GM19395 (cell line): ENCODE measurements at regions not wholly inside any gene's neighbourhood (a gene's known extent, or its start where the extent isn't known, plus 50 kb on each side); places are given as distances from the start of the nearest gene placed in this dataset.

Experiments
- ATAC-seq: cut with Tn5 transposase; IDR thresholded peaks from one replicate; pipeline ENCODE4 v1.9.1; 2021; ENCODE audit warnings: mild to moderate bottlenecking, moderate library complexity; ENCODE audit not compliant: unreplicated experiment

DNA sequence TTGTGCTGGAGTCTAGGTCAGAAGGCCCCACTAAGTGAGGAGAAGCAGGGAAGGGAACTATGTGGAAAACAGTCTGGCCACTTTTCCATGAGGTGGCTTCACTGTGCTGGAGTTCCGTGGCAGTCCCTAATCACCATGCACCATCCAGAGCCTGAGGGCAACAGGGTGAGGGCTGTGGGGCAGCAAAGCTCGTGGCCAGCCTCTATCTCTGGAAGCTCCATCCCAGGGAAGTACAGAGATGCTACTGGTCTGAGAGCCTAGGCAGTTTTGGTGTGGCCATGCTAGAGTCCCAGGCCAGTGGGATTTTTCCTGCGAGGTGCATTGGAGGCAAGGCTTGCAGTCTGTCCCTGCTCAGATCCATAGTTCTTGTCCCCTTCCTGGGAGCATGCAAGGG lies 157.3 kb upstream of the LRRC7 start:
- no peak for ATAC-seq

DNA sequence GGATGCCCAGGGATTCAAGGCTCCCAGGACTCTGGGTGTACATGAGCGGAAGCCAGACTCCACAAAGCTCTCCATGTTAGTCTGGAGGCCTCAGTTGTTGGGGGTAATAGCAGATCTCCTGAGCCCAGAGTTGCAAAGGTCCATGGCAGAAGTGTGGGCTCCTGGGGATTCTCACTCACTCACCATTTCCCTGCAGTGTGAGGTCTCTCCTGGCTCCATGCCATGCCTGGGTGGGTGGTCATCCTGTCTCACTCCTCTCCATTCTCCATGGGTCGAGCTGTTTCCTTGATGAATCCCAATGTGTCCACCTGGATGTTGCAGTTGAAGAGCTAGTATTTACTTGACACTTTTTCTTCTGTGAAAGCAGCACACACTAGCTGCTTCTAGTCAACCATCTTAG lies 156.8 kb upstream of the LRRC7 start:
- ATAC-seq = no peak

DNA sequence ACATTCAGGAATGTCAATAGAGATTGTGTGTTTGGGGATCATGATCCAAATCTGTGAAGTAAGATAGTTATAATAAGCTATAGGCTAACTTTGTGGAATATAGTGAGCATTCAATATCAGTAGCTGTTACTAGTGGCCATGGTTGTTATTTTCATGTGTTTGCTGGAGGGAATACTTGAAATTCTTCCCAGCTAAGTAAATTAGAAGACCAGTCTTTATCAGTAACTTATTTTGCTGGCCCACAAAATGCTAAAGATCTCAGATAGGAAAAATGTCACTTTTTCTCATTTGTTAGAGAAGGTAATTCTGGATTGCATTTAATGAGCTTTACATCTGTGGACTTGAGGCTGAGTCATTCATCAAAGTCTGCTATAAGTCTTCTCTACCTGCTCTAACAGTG lies 156.1 kb upstream of the LRRC7 start:
- ATAC-seq = no peak

DNA sequence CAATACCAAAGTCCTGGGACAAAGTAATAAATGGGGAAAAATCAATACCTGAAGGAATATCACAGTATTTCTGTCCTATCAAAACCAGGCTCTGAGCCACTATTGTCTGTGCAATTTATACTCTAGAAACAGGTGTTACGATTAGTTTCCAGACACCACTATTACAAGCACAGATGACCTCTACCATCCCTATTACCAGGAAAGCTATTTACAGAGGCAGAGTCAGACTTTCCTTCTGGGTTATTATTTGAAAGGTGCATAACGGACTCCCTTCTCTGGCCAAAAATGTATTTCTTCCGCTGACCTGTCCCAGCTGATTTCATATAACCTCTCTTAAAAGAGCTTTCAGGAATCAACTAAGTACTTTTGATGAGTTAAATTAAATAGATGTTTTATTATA lies 154.6 kb upstream of the LRRC7 start:
- no peak for ATAC-seq

DNA sequence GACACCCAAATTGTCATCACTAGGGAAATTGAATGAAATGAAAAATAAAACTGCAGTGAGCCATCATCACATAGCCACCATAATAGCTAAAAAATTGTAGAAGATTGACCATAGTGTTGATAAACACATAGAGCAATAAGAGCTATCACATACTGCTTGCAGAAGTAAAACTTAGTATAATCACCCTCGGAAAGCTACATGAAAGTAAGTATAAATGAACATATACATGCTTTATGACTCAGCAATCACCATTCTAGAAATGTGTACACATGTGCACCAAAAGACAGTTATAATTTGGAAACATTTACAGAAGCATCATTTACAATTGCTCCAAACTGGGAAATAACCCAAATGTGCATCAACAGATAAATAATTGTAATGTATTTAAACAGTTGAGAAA lies 153.1 kb upstream of the LRRC7 start:
- ATAC-seq = no peak

DNA sequence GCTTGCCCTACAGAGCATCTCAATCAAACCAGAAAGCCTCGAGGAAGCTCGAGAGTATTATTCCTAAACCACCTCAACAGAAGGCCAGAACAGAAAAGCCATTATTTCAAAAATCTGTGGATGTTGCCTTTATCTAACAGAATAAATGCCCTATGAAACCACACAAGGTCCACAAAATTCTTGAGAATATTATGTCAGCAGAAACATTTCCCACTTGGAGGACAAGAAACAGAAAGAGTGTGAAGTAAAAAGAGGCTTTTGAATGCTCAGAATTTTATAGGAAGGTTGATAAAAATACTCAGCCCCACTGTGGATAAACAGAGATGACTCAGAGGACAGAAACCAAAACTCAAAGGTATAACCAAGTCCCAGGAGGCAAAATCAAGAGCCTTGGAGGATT lies 146.4 kb upstream of the LRRC7 start:
- no peak for ATAC-seq

DNA sequence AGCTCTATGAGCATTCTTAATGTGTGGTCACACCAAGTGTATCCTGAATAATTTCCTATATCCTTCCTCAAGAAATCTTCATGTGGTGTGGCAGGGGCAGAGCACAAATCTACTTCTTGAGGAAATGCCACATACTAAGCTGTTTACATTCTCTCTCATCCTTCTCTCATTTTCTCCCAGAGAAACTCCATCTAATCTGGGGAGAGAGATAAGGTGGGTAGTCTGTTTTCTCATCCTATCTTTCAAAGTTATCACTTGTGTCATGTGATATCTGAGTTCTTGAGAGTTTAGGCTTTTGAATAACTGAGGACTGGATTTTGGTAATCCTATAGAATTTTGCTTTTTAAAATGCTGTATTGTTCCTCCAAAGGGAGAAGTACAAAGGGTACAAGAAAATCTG lies 141.9 kb upstream of the LRRC7 start:
- no peak for ATAC-seq

DNA sequence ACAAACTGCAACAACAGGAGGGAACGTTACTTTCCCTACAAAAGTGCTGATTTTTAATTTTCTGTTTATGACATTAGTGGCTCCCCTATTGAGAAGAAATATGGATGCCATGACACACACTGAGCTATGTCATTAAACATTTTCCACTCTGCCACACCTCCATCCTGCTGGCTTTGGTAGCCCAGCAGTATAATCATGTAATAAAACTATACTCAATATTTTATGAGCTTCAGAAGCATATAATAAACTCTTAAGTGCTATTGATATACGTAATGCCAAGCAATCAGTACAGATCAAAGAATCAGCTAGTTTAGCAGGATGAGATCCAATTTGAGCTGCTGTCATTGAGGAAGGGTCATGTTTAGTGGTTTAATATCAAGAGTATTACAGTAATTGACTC lies 141.3 kb upstream of the LRRC7 start:
- ATAC-seq = no peak

DNA sequence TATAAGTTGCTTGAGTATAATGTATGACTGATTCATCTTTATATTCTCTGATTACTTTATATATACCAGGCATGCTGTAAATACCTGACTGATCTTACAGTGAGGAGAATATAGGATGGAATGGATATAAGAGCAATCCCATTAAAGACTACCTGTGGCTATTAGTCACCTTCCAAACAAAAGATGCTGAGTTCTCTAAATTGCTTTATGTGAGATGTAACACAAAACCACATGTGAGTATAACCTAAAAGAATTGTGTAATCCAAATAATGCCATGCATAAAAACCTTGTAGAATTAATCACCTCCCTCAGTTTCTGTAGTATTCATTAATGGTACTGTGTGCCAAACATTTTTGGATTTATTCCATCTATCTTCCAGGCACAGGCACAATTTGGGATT lies 134.6 kb upstream of the LRRC7 start:
- no peak for ATAC-seq

DNA sequence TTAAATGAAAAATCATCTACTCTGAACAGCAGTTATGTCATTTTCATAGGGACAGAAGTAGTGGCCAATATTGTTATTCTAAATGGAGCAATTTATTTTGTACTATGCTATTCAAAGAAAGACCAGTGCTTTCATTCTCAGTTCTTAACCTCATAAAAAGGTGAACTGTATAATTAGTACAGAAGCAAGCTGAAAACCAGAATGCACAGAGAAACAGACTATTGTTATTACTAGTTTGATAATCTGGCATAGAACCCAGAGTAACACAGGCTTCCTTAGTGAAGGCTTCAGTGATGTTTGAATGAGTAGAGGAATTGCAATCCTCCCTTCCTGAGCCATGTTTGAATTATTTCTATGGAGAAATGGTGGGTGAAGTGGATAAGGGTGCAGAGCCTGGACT lies 131.6 kb upstream of the LRRC7 start:
- ATAC-seq = no peak

DNA sequence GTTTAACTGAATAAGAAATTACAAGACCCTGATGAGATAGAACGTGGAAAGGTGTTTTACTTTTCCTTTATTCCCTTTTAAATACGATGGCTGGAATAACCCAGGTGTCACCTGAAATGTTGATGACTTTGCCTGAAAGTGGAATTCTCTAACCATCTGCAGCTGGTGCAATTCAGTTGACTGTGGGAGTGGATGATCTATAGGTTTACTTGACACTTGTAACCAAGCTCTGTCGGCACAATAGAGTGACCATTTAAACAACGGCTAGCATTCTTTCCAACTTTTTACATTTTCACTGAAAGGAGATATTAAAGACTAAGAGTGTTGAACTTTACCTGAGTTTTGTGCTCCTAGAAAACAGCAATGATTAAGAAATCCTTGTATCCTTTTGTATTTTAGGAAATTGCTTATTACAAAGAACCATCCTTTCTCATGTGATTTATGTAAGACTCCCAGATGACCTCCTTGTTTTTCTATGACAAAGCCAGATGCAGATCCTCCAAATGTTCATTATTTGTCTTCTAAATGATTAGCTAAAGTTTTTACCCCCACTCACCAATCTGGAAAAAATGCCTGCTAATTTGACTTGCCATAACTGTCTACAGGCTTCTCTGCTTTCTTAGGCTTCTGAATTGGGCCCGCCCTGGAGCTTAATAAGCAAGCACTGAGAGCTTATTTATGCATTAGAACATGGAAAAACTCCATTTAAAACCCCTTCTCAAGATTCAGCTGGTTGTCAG lies 129.5 kb upstream of the LRRC7 start:
- no peak for ATAC-seq

DNA sequence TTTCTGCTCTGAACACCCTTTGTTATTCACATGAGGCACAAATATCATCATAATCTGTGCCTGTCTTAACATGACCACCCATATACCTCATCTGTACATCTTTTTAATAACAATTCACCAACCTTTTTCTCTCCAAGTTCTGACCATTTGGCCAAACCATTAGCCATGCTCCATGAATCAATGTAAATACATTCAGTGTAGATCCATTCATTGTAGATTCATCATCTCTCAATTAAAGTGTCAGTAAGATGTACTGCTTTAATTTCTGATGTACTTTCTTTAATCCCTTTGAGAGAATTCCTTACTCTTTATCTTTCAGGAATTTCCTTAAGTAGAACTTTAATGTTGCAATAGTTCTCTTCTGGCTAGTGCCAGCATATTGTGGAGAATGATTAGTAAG lies 126.2 kb upstream of the LRRC7 start:
- no peak for ATAC-seq

DNA sequence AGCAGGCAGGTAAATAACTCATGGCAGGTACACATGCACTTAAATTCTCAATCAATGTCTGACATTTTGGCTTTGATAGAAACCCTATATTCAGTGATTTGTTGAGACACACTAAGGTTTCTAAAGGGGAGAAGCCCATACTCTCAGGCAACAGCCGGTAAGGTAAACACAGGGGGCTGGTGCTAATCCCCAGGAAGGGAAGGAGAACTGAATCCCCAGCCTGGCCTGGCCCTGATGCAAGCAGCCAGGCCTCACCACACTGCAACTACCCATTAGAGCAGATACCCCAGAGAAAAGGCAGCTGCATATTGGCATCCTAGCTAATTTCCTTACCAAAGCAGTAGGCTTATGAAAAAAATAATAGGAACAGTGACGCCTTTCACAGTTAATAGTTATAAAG lies 116.5 kb upstream of the LRRC7 start:
- no peak for ATAC-seq

DNA sequence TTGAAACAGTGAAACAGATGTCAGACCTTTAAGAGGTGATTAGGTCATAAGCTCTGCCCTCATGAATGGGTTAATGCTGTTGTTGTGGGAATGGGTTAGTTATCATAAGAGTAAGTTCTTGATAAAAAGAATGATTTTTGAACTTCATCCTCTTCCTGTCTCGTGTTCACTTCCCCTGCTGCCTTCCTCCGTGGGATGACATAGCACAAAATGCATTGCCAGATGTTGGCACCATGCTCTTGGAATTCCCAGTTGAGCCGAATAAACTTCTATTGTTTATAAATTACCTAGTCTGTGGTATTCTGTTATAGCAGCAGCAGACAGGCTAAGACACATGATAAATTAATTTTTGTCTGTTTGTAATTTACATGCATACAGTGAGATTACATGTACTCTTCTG lies 112.0 kb upstream of the LRRC7 start:
- ATAC-seq = no peak

DNA sequence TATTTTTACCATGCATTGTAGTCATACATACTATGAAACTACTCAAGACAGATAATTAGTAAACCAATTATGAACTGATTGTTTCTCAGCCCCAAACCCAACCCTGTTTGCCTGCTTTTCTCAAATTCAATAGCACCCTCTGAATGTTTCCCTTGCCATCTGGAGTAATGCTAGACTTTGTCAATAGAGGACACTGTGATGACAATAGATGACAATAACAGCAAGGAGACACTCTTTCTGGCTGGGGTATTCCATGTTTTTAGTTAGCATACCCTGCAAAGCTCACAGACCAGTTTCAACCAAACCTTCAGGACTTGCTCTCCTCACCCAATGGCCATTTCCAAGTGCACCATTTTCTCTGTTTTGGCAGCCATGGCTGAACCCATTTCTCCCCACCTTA lies 108.5 kb upstream of the LRRC7 start:
- no peak for ATAC-seq

DNA sequence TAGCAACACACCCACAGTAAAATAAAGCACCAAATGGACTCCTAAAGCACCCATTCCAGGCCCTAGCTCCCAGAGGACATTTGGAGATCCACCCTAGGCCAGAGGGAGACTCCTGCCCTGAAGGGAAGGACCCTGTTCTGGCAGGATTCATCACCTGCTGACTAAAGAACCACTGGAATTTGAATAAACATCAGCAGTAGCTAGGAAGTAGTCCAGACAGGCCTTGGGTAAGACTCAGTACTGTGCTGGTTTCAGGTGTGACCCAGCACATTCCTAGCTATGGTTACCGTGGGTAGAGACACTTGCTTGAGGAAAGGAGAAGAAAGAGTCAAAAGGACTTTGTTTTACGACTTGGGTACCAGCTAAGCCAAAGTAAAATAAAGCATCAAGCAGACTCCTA lies 92.7 kb upstream of the LRRC7 start:
- no peak for ATAC-seq

DNA sequence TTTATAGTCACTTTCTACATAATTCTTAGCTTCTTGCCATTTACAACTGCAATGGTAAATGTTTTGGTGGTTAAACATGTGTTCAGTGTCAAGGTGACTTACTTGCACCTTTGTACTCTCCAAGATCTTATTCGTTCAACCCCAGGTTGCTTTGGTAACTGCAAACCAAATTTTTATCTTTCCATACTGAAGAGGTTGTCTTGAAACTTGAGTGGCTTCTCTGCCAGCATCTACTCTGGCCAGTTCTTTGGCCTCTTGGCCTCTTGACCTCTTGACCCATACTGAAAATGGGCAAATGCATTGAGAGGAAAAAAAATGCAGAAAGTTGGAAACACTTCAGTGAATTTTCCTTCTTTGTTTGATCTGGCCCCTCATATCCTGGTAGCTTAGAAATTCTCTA lies 88.0 kb upstream of the LRRC7 start:
- ATAC-seq = no peak

DNA sequence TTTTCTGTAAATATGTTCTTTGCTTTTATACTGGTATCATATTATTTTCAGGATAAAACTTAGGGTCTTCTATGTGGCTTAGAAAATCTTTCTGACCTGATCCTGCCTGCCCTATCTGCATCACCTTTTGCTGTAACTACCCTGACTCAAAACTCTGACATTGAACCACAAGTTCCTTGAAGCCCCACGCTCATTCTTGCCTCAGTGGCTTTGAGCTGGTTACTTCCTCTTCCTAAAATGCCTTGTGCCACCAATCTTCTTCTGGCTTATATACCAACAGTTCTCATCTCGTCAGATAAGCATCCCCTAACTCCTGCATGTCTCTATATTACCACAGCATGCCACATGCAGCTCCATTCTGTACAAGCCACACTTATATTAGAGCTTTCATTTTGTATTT lies 84.5 kb upstream of the LRRC7 start:
- no peak for ATAC-seq

DNA sequence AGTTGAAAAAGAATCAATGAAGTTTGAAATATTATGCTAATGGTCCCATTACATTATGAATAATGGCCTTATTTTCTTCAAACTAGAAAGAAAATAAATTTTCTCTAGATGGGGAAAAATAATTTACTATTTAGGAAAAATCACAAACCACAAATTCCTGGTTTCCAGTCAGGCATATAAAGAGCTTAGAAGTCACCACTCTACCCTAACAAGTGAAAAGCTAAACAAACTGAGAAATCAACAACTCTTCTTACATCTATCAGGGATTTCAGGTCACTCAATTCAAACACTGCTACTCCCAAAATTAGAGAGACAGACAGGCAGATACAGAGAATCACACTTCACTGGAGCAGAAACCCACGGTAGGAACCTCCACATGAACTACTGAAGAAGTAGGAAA lies 82.1 kb upstream of the LRRC7 start:
- no peak for ATAC-seq

DNA sequence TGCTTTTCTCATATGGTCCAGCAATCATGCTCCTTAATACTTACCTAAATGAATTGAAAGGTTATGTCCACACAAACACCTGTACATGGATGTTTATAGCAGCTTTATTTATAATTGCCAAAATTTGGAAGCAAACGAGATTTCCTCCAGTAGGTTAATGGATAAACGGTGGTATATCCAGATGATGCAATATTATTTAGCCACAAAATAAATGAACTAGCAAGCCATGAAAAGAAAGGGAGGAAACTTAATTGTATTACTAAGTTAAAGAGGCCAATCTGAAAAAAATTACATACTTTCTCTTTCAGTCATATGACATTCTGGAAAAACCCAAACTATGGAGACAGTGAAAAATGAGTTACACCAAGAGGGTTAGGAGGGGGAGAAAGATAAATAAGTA lies 76.3 kb upstream of the LRRC7 start:
- ATAC-seq = no peak

DNA sequence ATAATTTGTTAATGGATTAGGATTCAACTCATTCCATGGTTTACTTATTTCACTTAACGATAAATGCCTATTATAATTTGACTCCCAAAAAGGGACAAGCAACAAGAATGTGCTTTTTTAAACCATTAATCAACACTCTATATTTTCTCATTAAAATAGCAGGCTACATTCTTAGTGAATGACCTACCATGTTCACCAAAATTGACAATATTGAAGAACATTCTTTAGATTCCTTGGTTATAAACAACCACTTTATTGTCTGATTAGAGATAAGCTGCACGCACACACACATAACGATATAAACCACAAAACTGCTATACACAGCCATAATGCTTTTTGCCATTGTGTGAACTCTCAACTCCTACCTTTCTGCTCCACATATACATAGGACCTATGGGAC lies 75.4 kb upstream of the LRRC7 start:
- ATAC-seq = no peak

DNA sequence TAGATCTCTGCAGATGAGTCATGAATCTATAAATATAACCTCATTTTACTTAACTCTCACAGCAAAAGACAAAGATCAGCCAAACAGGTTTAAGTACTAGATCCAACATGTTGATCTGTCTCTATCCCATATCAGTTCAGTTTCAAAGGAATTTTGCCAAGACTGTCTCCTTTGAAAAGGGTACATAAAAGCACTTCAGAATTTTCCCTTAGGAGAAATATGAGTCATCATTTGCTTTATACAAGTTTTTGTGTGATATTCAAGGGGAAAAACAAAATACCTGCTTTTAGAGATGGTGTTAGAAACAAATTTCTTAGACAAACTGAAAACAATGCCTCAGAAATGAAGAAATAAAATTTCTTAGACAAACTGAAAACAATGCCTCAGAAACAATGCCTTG lies 73.5 kb upstream of the LRRC7 start:
- no peak for ATAC-seq

DNA sequence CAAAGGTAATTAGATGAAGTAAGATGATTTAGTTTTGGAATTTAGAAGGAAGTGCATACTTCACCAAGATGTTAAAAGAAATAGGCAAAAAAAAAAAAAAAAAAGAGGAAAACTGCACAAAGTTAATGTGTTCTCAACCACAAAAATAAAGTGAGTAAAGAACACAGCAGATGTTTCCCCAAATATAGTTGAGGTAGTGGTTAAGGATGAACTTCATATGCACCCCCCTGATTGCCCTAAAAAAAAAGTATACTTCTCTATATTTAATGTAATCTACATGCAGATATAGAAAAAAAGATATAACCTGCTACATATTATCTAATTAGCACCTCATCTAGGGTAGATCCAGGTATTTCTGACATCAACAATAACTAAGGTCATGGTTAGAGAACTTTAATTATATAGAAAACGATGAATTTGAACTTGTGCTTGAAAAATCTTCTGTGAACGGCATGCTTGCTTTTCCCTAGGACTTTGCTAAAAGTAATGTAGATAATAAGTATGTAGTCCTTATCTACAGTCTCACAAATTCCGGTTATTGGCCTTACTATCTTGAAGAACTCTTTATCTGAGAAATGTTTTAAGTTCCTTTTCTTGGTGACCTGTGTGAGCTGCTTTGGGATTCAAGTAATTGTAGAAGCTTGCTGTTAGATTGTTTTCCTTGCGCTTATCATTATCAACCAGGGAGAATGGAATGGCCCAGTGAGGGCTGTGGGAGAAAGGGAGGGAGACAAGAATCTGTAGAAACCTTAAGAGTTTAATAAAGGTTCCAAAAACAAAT lies 70.1 kb upstream of the LRRC7 start:
- no peak for ATAC-seq
